GM23338 (cell line): ENCODE measurements at regions not wholly inside any gene's neighbourhood (a gene's known extent, or its start where the extent isn't known, plus 50 kb on each side); places are given as distances from the start of the nearest gene placed in this dataset.

Experiments used
- ATAC-seq: fragments of 200-7000 bp; cut with Tn5 transposase; 3 replicates; pipeline ENCODE4 v1.9.1; 2020
- DNase-seq: peaks from one replicate; pipeline ENCODE4 v3.0.0-alpha.2; 2015; ENCODE audit warnings: low spot score
- H2AFZ ChIP-seq: fragments of 200-600 bp; sonication (generic); 2 replicates; pipeline ENCODE4 v1.8.0; 2016; ENCODE audit warnings: antibody characterized with exemption, mild to moderate bottlenecking, moderate library complexity
- H3F3A ChIP-seq: fragments of 200-600 bp; sonication (generic); replicated peaks from 2 replicates; pipeline ENCODE4 v1.8.0; 2017; ENCODE audit warnings: antibody characterized with exemption, mixed run types, low read depth
- H3K27ac ChIP-seq: fragments of 200-600 bp; sonication (generic); 2 replicates; pipeline ENCODE4 v1.6.1; 2016; ENCODE audit warnings: low read depth
- H3K27me3 ChIP-seq: fragments of 200-600 bp; sonication (generic); 2 replicates; pipeline ENCODE4 v1.8.0; 2016; ENCODE audit warnings: mild to moderate bottlenecking, mixed run types, moderate library complexity; ENCODE audit not compliant: insufficient read depth
- H3K36me3 ChIP-seq: fragments of 200-600 bp; sonication (generic); 2 replicates; pipeline ENCODE4 v1.8.0; 2016; ENCODE audit warnings: mild to moderate bottlenecking; ENCODE audit not compliant: insufficient read depth
- H3K4me1 ChIP-seq: fragments of 200-600 bp; sonication (generic); 2 replicates; pipeline ENCODE4 v1.8.0; 2016; ENCODE audit warnings: mild to moderate bottlenecking, moderate library complexity; ENCODE audit not compliant: insufficient read depth
- H3K4me2 ChIP-seq: fragments of 200-600 bp; sonication (generic); 2 replicates; pipeline ENCODE4 v1.7.1; 2017; ENCODE audit warnings: mixed run types
- H3K4me3 ChIP-seq: fragments of 200-600 bp; sonication (generic); 2 replicates; pipeline ENCODE4 v1.6.1; 2016; ENCODE audit warnings: mixed run types
- H3K79me2 ChIP-seq: fragments of 200-600 bp; sonication (generic); replicated peaks from 2 replicates; pipeline ENCODE4 v1.8.0; 2017; ENCODE audit warnings: mild to moderate bottlenecking; ENCODE audit not compliant: insufficient read depth
- H3K9me2 ChIP-seq: fragments of 200-600 bp; sonication (generic); 2 replicates; pipeline ENCODE4 v1.8.0; 2017; ENCODE audit not compliant: insufficient read depth
- H4K20me1 ChIP-seq: fragments of 200-600 bp; sonication (generic); replicated peaks from 2 replicates; pipeline ENCODE4 v1.8.0; 2017; ENCODE audit warnings: mild to moderate bottlenecking; ENCODE audit not compliant: insufficient read depth
- H3K27ac Mint-ChIP-seq: 2 replicates; pipeline ENCODE4 v1.8.0; 2020; ENCODE audit warnings: inconsistent platforms, mild to moderate bottlenecking, moderate library complexity, mixed read lengths
- H3K27me3 Mint-ChIP-seq: 3 replicates; pipeline ENCODE4 v1.8.0; 2022; ENCODE audit warnings: low read depth, mild to moderate bottlenecking, moderate library complexity, mixed read lengths, inconsistent platforms; ENCODE audit not compliant: insufficient read depth, poor library complexity
- H3K36me3 Mint-ChIP-seq: 3 replicates; pipeline ENCODE4 v1.8.0; 2021; ENCODE audit warnings: low read depth, mild to moderate bottlenecking, inconsistent platforms, moderate library complexity, mixed read lengths
- H3K4me1 Mint-ChIP-seq: 3 replicates; pipeline ENCODE4 v1.8.0; 2020; ENCODE audit warnings: mild to moderate bottlenecking, inconsistent platforms, mixed read lengths
- H3K4me3 Mint-ChIP-seq: 3 replicates; pipeline ENCODE4 v1.8.0; 2021; ENCODE audit warnings: moderate library complexity, mild to moderate bottlenecking, inconsistent platforms, mixed read lengths
- H3K9me3 Mint-ChIP-seq: 3 replicates; pipeline ENCODE4 v1.8.0; 2020; ENCODE audit warnings: moderate library complexity, mild to moderate bottlenecking, inconsistent platforms, mixed read lengths
- CREB1 ChIP-seq: fragments of 250-450 bp; sonication (Bioruptor Pico); IDR thresholded peaks from 2 replicates; pipeline ENCODE4 v1.5.0; 2020; ENCODE audit warnings: low read depth, mild to moderate bottlenecking, moderate library complexity
- EZH2 ChIP-seq: fragments of 200-600 bp; sonication (generic); IDR thresholded peaks from one replicate; pipeline ENCODE4 v1.8.0; 2017; ENCODE audit warnings: antibody characterized with exemption, mild to moderate bottlenecking, low read depth; ENCODE audit not compliant: unreplicated experiment
- JUNB ChIP-seq: IDR thresholded peaks from one replicate; pipeline ENCODE4 v1.6.1; 2016; ENCODE audit warnings: antibody characterized with exemption; ENCODE audit not compliant: unreplicated experiment
- NANOG ChIP-seq: IDR thresholded peaks from 2 replicates; pipeline ENCODE4 v1.6.1; 2016; ENCODE audit warnings: antibody characterized with exemption, borderline replicate concordance
- POLR2AphosphoS5 ChIP-seq: IDR thresholded peaks from 2 replicates; pipeline ENCODE4 v1.6.1; 2016; ENCODE audit warnings: antibody characterized with exemption, low read depth
- STAT1 ChIP-seq: IDR thresholded peaks from one replicate; pipeline ENCODE4 v1.6.1; 2016; ENCODE audit warnings: antibody characterized with exemption; ENCODE audit not compliant: unreplicated experiment
- ZNF114 ChIP-seq: fragments of 250-450 bp; sonication (Bioruptor Pico); IDR thresholded peaks from 2 replicates; pipeline ENCODE4 v1.5.0; 2020; ENCODE audit warnings: mild to moderate bottlenecking, moderate library complexity
- ZNF331 ChIP-seq: fragments of 250-450 bp; sonication (Bioruptor Pico); IDR thresholded peaks from 2 replicates; pipeline ENCODE4 v1.5.0; 2020; ENCODE audit warnings: low read depth, mild to moderate bottlenecking, moderate library complexity
- TF ChIP-seq, protein P1 (sequence below): IDR thresholded peaks from 2 replicates; pipeline ENCODE4 v1.6.1; 2016; ENCODE audit warnings: antibody characterized with exemption
- TF ChIP-seq, protein P2 (sequence below): IDR thresholded peaks from one replicate; pipeline ENCODE4 v1.6.1; 2018; ENCODE audit warnings: antibody characterized with exemption; ENCODE audit not compliant: unreplicated experiment
- TF ChIP-seq, protein P3 (sequence below), 2 experiments: fragments of 200-600 bp in 1 of 2; sonication (generic) in 1 of 2; conservative IDR thresholded peaks; 2 replicates each; pipeline versions ENCODE4 v1.5.1 to v1.6.1; 2016 to 2017; ENCODE audit warnings: antibody characterized with exemption in 2 of 2, low read depth in 2 of 2, mild to moderate bottlenecking in 2 of 2, moderate library complexity in 1 of 2
- TF ChIP-seq, protein P4 (sequence below): fragments of 250-450 bp; sonication (Bioruptor Pico); IDR thresholded peaks from 2 replicates; pipeline ENCODE4 v1.5.0; 2020; ENCODE audit warnings: mild to moderate bottlenecking, moderate library complexity

DNA sequence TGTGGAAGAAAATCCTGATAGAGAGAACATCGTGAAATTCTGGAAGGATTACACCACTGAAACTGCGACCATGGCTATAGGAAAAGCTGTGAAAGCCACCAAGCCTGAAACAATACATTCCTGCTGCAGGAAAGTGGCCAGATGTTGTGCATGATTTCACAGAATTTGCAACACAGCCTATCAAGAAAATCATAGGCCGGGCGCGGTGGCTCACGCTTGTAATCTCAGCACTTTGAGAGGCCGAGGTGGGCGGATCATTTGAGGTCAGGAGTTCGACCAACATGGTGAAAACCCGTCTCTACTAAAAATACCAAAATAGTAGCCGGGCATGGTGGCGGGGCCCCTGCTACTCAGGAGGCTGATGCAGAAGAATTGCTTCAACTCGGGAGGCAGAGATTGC lies 360.2 kb downstream of the CDH7 start (continued):
- TF ChIP-seq ZNF331 (CRISPR knock-in tag) (no peak), ZNF114 (no peak)
- TF ChIP-seq, protein P1, sequence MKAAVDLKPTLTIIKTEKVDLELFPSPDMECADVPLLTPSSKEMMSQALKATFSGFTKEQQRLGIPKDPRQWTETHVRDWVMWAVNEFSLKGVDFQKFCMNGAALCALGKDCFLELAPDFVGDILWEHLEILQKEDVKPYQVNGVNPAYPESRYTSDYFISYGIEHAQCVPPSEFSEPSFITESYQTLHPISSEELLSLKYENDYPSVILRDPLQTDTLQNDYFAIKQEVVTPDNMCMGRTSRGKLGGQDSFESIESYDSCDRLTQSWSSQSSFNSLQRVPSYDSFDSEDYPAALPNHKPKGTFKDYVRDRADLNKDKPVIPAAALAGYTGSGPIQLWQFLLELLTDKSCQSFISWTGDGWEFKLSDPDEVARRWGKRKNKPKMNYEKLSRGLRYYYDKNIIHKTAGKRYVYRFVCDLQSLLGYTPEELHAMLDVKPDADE, result no peak

DNA sequence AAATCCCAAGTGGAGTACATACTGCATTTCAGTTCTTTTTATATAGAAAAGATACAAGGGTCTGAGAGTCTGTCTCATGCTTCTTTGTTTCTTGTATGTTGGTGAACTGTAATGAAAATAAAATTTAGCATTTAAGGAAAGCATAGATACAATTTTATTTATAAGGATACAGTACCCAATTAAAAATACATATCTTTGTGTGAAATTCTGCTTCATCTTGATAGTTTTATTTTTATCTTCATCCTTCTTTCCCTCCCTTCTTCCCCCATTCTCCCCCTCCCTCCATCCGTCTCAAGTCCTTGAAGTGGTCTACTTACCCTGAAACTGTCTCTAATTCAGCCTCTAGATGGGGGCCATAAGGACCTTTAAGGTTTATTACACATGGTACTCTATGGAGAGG lies 359.8 kb downstream of the CDH7 start:
- no peak for DNase-seq
- no peak overlapping the region for H3K4me3 ChIP-seq
- H3F3A ChIP-seq, result no peaks in the 10 kb centered on the region
- peak overlapping the region; percentile 8; the same call in 1 of the 2 replicates for H2AFZ ChIP-seq
- Mint-ChIP-seq H3K4me3 (no peak overlapping the region), H3K9me3 (no peaks in the 10 kb centered on the region), H3K4me1 (peaks cover 8% of the 10 kb centered on the region), H3K36me3 (no peaks in the 10 kb centered on the region), H3K27ac (no peak overlapping the region), H3K27me3 (no peaks in the 10 kb centered on the region)
- H3K27ac ChIP-seq, result no peak overlapping the region
- no peaks in the 10 kb centered on the region for H3K36me3 ChIP-seq
- no peaks in the 10 kb centered on the region for H3K9me2 ChIP-seq
- no peak for ATAC-seq
- peaks cover 3% of the 10 kb centered on the region; the same call in 1 of the 2 replicates for H3K4me1 ChIP-seq
- H3K4me2 ChIP-seq, result no peak overlapping the region
- H3K79me2 ChIP-seq, result no peaks in the 10 kb centered on the region
- H3K27me3 ChIP-seq, result no peaks in the 10 kb centered on the region
- no peaks in the 10 kb centered on the region for H4K20me1 ChIP-seq
- TF ChIP-seq, protein P2, sequence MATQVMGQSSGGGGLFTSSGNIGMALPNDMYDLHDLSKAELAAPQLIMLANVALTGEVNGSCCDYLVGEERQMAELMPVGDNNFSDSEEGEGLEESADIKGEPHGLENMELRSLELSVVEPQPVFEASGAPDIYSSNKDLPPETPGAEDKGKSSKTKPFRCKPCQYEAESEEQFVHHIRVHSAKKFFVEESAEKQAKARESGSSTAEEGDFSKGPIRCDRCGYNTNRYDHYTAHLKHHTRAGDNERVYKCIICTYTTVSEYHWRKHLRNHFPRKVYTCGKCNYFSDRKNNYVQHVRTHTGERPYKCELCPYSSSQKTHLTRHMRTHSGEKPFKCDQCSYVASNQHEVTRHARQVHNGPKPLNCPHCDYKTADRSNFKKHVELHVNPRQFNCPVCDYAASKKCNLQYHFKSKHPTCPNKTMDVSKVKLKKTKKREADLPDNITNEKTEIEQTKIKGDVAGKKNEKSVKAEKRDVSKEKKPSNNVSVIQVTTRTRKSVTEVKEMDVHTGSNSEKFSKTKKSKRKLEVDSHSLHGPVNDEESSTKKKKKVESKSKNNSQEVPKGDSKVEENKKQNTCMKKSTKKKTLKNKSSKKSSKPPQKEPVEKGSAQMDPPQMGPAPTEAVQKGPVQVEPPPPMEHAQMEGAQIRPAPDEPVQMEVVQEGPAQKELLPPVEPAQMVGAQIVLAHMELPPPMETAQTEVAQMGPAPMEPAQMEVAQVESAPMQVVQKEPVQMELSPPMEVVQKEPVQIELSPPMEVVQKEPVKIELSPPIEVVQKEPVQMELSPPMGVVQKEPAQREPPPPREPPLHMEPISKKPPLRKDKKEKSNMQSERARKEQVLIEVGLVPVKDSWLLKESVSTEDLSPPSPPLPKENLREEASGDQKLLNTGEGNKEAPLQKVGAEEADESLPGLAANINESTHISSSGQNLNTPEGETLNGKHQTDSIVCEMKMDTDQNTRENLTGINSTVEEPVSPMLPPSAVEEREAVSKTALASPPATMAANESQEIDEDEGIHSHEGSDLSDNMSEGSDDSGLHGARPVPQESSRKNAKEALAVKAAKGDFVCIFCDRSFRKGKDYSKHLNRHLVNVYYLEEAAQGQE, result no peak
- TF ChIP-seq, protein P1, result no peak
- TF ChIP-seq ZNF114 (no peak), ZNF331 (CRISPR knock-in tag) (no peak), JUNB (no peak), EZH2 (no peak), STAT1 (no peak), NANOG (no peak), CREB1 (CRISPR knock-in tag) (no peak), POLR2AphosphoS5 (no peak)
- TF ChIP-seq, protein P3, sequence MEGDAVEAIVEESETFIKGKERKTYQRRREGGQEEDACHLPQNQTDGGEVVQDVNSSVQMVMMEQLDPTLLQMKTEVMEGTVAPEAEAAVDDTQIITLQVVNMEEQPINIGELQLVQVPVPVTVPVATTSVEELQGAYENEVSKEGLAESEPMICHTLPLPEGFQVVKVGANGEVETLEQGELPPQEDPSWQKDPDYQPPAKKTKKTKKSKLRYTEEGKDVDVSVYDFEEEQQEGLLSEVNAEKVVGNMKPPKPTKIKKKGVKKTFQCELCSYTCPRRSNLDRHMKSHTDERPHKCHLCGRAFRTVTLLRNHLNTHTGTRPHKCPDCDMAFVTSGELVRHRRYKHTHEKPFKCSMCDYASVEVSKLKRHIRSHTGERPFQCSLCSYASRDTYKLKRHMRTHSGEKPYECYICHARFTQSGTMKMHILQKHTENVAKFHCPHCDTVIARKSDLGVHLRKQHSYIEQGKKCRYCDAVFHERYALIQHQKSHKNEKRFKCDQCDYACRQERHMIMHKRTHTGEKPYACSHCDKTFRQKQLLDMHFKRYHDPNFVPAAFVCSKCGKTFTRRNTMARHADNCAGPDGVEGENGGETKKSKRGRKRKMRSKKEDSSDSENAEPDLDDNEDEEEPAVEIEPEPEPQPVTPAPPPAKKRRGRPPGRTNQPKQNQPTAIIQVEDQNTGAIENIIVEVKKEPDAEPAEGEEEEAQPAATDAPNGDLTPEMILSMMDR (conservative IDR thresholded peaks at IDR 0.05; ENCODE audit: low read depth in 2 of 2), result no peak
- TF ChIP-seq, protein P4, sequence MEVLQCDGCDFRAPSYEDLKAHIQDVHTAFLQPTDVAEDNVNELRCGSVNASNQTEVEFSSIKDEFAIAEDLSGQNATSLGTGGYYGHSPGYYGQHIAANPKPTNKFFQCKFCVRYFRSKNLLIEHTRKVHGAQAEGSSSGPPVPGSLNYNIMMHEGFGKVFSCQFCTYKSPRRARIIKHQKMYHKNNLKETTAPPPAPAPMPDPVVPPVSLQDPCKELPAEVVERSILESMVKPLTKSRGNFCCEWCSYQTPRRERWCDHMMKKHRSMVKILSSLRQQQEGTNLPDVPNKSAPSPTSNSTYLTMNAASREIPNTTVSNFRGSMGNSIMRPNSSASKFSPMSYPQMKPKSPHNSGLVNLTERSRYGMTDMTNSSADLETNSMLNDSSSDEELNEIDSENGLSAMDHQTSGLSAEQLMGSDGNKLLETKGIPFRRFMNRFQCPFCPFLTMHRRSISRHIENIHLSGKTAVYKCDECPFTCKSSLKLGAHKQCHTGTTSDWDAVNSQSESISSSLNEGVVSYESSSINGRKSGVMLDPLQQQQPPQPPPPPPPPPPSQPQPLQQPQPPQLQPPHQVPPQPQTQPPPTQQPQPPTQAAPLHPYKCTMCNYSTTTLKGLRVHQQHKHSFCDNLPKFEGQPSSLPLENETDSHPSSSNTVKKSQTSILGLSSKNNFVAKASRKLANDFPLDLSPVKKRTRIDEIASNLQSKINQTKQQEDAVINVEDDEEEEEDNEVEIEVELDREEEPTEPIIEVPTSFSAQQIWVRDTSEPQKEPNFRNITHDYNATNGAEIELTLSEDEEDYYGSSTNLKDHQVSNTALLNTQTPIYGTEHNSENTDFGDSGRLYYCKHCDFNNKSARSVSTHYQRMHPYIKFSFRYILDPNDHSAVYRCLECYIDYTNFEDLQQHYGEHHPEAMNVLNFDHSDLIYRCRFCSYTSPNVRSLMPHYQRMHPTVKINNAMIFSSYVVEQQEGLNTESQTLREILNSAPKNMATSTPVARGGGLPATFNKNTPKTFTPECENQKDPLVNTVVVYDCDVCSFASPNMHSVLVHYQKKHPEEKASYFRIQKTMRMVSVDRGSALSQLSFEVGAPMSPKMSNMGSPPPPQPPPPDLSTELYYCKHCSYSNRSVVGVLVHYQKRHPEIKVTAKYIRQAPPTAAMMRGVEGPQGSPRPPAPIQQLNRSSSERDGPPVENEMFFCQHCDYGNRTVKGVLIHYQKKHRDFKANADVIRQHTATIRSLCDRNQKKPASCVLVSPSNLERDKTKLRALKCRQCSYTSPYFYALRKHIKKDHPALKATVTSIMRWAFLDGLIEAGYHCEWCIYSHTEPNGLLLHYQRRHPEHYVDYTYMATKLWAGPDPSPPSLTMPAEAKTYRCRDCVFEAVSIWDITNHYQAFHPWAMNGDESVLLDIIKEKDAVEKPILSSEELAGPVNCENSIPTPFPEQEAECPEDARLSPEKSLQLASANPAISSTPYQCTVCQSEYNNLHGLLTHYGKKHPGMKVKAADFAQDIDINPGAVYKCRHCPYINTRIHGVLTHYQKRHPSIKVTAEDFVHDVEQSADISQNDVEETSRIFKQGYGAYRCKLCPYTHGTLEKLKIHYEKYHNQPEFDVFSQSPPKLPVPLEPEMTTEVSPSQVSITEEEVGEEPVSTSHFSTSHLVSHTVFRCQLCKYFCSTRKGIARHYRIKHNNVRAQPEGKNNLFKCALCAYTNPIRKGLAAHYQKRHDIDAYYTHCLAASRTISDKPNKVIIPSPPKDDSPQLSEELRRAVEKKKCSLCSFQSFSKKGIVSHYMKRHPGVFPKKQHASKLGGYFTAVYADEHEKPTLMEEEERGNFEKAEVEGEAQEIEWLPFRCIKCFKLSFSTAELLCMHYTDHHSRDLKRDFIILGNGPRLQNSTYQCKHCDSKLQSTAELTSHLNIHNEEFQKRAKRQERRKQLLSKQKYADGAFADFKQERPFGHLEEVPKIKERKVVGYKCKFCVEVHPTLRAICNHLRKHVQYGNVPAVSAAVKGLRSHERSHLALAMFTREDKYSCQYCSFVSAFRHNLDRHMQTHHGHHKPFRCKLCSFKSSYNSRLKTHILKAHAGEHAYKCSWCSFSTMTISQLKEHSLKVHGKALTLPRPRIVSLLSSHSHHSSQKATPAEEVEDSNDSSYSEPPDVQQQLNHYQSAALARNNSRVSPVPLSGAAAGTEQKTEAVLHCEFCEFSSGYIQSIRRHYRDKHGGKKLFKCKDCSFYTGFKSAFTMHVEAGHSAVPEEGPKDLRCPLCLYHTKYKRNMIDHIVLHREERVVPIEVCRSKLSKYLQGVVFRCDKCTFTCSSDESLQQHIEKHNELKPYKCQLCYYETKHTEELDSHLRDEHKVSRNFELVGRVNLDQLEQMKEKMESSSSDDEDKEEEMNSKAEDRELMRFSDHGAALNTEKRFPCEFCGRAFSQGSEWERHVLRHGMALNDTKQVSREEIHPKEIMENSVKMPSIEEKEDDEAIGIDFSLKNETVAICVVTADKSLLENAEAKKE (CRISPR knock-in tag), result no peak
